GM12892 (cell line): ENCODE measurements at regions not wholly inside any gene's neighbourhood (a gene's known extent, or its start where the extent isn't known, plus 50 kb on each side); places are given as distances from the start of the nearest gene placed in this dataset.

Experiments
- POLR2A ChIP-seq: IDR thresholded peaks from 2 replicates; pipeline ENCODE4 v1.6.1; 2011; ENCODE audit warnings: low read depth, low read length, control low read depth
- POLR2AphosphoS5 ChIP-seq: IDR thresholded peaks from 2 replicates; pipeline ENCODE4 v1.6.1; 2011; ENCODE audit warnings: low read depth, low read length, control low read depth

DNA sequence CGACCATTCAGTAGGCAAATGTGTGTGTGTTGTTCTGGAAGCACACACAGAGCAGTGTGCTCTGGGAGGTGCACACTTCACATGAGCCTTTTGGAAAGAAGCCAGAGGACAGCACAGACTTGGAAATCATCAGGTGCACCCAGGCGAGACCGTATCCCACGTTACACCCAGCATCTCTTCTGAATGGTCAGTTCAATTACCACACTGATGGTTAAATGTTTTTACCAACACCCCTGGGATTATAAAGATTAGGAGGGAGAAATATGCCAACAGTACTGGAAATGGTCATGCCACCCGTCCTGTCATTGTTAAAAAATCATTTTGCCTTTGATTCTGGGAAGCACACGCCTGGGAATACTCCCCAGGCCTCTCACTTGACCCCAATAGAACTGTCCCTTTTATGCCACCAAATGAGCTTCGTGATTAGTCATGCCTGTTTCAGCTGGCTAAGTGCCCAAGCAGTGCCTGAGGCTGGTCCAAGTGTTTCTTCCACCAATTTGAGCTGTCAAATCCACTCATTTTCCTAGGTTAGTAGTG is 183.7 kb downstream of the NRP2 start:
- no peak for TF ChIP-seq POLR2A
- TF ChIP-seq POLR2AphosphoS5 = no peak
